CD4-positive, alpha-beta T cell treated with Interleukin-15 for 4 hours (primary cell): ENCODE measurements at regions not wholly inside any gene's neighbourhood (a gene's known extent, or its start where the extent isn't known, plus 50 kb on each side); places are given as distances from the start of the nearest gene placed in this dataset.
"Not testable (repeated sequence)": the region's sequence is repeated elsewhere in the genome, so short reads cannot be mapped to it uniquely, and the experiment has no call there.

ENCODE experiments used
- DNase-seq: peaks from one replicate; pipeline ENCODE4 v3.0.0-alpha.2; 2020; ENCODE audit warnings: low spot score

GRCh38 chr9:42434844-42435714 lies 251.6 kb downstream of the SPATA31A6 start:
- DNase-seq = not testable (repeated sequence)

- DNase-seq = not testable (repeated sequence)
Measured at GRCh38 chr9:42435715-42436342, 252.4 kb downstream of the SPATA31A6 start.

- DNase-seq = not testable (repeated sequence)
Measured at GRCh38 chr9:42437057-42437759, 253.7 kb downstream of the SPATA31A6 start.

GRCh38 chr9:42442680-42443079 lies 259.2 kb downstream of the SPATA31A6 start:
- DNase-seq = not testable (repeated sequence)

GRCh38 chr9:42443414-42443813 lies 260.0 kb downstream of the SPATA31A6 start:
- DNase-seq = not testable (repeated sequence)

GRCh38 chr9:42461436-42461835 lies 278.0 kb downstream of the SPATA31A6 start:
- not testable (repeated sequence) for DNase-seq

- not testable (repeated sequence) for DNase-seq
Measured at GRCh38 chr9:42461863-42462262, 278.4 kb downstream of the SPATA31A6 start.

- DNase-seq = not testable (repeated sequence)
Measured at GRCh38 chr9:42463981-42464380, 280.5 kb downstream of the SPATA31A6 start.

GRCh38 chr9:42470577-42470976 lies 287.1 kb downstream of the SPATA31A6 start:
- not testable (repeated sequence) for DNase-seq

GRCh38 chr9:42490989-42491388 lies 307.5 kb downstream of the SPATA31A6 start:
- not testable (repeated sequence) for DNase-seq

- not testable (repeated sequence) for DNase-seq
Measured at GRCh38 chr9:42502620-42503264, 319.3 kb downstream of the SPATA31A6 start.

GRCh38 chr9:42508111-42508510 lies 324.7 kb downstream of the SPATA31A6 start:
- DNase-seq = not testable (repeated sequence)

- DNase-seq = not testable (repeated sequence)
Measured at GRCh38 chr9:42513535-42513934, 330.1 kb downstream of the SPATA31A6 start.

- not testable (repeated sequence) for DNase-seq
Measured at GRCh38 chr9:42534325-42534983, 351.0 kb downstream of the SPATA31A6 start.

GRCh38 chr9:42534984-42535325 lies 351.5 kb downstream of the SPATA31A6 start:
- peak; percentile 4 for DNase-seq

GRCh38 chr9:42550789-42551357 lies 367.4 kb downstream of the SPATA31A6 start:
- DNase-seq = not testable (repeated sequence)

GRCh38 chr9:42568530-42568929 lies 385.1 kb downstream of the SPATA31A6 start:
- not testable (repeated sequence) for DNase-seq

- not testable (repeated sequence) for DNase-seq
Measured at GRCh38 chr9:42568942-42569556, 385.6 kb downstream of the SPATA31A6 start.

- DNase-seq = not testable (repeated sequence)
Measured at GRCh38 chr9:42577851-42578250, 394.4 kb downstream of the SPATA31A6 start.
